ENCODE measurements at regions not wholly inside any gene's neighbourhood (a gene's known extent, or its start where the extent isn't known, plus 50 kb on each side); places are given as distances from the start of the nearest gene placed in this dataset.
"Not testable (repeated sequence)": the region's sequence is repeated elsewhere in the genome, so short reads cannot be mapped to it uniquely, and the experiment has no call there.

DNA sequence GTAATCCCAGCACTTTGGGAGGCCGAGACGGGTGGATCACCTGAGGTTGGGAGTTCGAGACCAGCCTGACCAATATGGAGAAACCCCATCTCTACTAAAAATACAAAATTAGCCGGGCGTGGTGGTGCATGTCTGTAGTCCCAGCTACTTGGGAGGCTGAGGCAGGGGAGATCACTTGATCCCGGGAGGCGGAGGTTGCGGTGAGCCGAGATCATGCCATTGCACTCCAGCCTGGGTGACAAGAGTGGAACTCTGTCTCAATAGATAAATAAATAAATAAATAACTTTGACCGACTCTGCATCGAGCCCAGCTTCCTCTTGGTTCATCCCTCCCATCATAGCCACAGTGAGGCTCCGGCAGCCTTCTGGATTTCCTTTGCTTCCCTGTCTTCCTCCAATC lies 89.6 kb downstream of the CRLF2 start:
- TF ChIP-seq, protein P1, sequence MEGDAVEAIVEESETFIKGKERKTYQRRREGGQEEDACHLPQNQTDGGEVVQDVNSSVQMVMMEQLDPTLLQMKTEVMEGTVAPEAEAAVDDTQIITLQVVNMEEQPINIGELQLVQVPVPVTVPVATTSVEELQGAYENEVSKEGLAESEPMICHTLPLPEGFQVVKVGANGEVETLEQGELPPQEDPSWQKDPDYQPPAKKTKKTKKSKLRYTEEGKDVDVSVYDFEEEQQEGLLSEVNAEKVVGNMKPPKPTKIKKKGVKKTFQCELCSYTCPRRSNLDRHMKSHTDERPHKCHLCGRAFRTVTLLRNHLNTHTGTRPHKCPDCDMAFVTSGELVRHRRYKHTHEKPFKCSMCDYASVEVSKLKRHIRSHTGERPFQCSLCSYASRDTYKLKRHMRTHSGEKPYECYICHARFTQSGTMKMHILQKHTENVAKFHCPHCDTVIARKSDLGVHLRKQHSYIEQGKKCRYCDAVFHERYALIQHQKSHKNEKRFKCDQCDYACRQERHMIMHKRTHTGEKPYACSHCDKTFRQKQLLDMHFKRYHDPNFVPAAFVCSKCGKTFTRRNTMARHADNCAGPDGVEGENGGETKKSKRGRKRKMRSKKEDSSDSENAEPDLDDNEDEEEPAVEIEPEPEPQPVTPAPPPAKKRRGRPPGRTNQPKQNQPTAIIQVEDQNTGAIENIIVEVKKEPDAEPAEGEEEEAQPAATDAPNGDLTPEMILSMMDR (IDR thresholded peaks at IDR 0.05; ENCODE audit: control extremely low read depth in 1 of 3, insufficient read depth in 1 of 3, low read depth in 1 of 3, low read length in 3 of 3): not testable (repeated sequence)
- TF ChIP-seq SUZ12 (IDR thresholded peaks at IDR 0.05; ENCODE audit: low read length); BCL11A (IDR thresholded peaks at IDR 0.05; ENCODE audit: low read depth in 2 of 2, low read length in 2 of 2); RNF2 (IDR thresholded peaks at IDR 0.05; ENCODE audit: borderline replicate concordance, low read depth, low read length, missing control alignments, poor library complexity, severe bottlenecking); POLR2A (IDR thresholded peaks at IDR 0.05; ENCODE audit: control extremely low read depth in 1 of 2, low read depth in 2 of 2, low read length in 2 of 2); YY1 (IDR thresholded peaks at IDR 0.05; ENCODE audit: low read depth, low read length); CBX8 (IDR thresholded peaks at IDR 0.05; ENCODE audit: borderline replicate concordance, low read depth, low read length); EZH2 (IDR thresholded peaks at IDR 0.05; ENCODE audit: low read depth, low read length, severe bottlenecking); CREB1 (IDR thresholded peaks at IDR 0.05); GABPA (IDR thresholded peaks at IDR 0.05; ENCODE audit: borderline replicate concordance, insufficient read depth, low read length): not testable (repeated sequence)
- TF ChIP-seq, protein P2, sequence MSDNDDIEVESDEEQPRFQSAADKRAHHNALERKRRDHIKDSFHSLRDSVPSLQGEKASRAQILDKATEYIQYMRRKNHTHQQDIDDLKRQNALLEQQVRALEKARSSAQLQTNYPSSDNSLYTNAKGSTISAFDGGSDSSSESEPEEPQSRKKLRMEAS (IDR thresholded peaks at IDR 0.05): not testable (repeated sequence)

All from H1 (cell line).